ENCODE measurements at regions not wholly inside any gene's neighbourhood (a gene's known extent, or its start where the extent isn't known, plus 50 kb on each side); places are given as distances from the start of the nearest gene placed in this dataset.

- Histone ChIP-seq H3K27me3 (no peaks in the 10 kb centered on the region), H3K9me3 (no peaks in the 10 kb centered on the region), H3K4me3 (ENCODE audit: low read depth, low read length) (no peak overlapping the region), H3K36me3 (no peaks in the 10 kb centered on the region), H3K4me1 (no peaks in the 10 kb centered on the region)
- DNase-seq = no peak
- TF ChIP-seq, protein P1, sequence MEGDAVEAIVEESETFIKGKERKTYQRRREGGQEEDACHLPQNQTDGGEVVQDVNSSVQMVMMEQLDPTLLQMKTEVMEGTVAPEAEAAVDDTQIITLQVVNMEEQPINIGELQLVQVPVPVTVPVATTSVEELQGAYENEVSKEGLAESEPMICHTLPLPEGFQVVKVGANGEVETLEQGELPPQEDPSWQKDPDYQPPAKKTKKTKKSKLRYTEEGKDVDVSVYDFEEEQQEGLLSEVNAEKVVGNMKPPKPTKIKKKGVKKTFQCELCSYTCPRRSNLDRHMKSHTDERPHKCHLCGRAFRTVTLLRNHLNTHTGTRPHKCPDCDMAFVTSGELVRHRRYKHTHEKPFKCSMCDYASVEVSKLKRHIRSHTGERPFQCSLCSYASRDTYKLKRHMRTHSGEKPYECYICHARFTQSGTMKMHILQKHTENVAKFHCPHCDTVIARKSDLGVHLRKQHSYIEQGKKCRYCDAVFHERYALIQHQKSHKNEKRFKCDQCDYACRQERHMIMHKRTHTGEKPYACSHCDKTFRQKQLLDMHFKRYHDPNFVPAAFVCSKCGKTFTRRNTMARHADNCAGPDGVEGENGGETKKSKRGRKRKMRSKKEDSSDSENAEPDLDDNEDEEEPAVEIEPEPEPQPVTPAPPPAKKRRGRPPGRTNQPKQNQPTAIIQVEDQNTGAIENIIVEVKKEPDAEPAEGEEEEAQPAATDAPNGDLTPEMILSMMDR (IDR thresholded peaks at IDR 0.05; ENCODE audit: low read depth, low read length) = no peak
Measured at GRCh38 chr7:41476460-41476803, 226.5 kb downstream of the INHBA start.

DNA sequence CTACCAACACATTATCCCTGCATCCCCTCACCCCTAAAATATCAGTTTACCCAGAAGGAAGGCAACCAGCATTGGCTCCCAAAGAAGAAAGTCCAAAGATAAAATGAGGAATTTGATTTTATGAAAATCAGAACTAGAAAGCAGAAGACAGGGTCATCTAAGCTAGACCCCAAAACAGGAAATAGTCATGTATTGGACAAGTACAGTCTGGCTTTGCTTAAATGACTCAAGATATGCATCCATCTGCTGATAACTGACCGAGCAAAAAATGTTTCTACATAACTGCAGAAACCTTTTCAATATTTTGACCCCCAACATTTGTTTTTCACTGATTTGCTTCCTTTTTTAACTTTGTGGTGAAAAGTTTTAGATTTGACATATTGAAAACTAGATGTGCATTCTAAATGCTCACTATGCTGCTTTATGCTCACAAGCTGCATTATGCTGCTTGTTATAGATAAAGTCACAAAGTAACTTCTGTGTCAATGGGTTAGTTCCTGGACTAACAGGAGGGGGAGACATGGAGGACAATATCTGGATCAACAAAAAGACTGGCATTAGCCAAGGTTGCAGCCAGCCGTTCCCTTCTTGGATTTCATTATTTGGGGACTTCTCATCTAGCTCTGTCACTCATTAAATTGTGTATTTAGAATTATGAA is 227.0 kb downstream of the INHBA start:
- H3K9me3 ChIP-seq = no peaks in the 10 kb centered on the region
- H3K36me3 ChIP-seq = no peaks in the 10 kb centered on the region
- DNase-seq = no peak
- no peaks in the 10 kb centered on the region for H3K27me3 ChIP-seq
- H3K4me1 ChIP-seq = no peaks in the 10 kb centered on the region
- no peak overlapping the region for H3K4me3 ChIP-seq (ENCODE audit: low read depth, low read length)
- TF ChIP-seq, protein P1 (IDR thresholded peaks at IDR 0.05; ENCODE audit: low read depth, low read length) = no peak

DNA sequence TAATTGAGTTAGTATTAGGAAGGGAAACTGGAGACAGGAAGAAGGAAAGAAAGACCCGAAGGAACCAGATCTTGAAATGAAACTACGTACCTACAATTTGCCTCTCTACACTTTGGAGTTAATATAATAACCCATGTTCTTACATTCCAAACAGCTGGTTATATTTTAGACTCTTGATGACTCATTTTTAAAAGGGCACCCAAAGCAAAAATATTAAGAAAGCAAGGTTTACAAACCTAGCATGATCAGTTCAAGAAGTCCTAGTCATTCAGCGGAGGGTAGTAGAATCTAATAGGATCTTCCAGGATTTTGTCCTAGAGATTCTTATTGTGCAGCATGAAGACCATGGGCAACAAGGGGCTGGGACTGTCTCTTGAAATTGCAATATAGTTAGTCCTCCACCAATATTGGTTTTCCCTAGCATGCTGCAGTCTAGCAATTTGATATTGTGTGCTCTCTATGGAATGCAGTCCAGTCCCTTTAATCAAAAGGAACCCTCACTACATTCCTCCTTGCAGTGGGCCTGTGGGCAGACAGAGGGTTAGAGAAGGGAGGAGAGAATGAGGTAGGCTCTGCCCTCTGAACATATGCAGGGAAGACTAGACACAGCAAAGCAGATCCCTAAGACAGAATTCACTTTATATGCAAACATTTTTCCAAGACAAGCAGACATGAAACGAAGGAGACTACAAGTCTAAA is 230.3 kb downstream of the INHBA start:
- H3K36me3 ChIP-seq = no peaks in the 10 kb centered on the region
- H3K4me3 ChIP-seq (ENCODE audit: low read depth, low read length) = no peak overlapping the region
- no peak for DNase-seq
- H3K27me3 ChIP-seq = no peaks in the 10 kb centered on the region
- H3K4me1 ChIP-seq = no peaks in the 10 kb centered on the region
- H3K9me3 ChIP-seq = no peaks in the 10 kb centered on the region
- TF ChIP-seq, protein P1 (IDR thresholded peaks at IDR 0.05; ENCODE audit: low read depth, low read length) = no peak

DNA sequence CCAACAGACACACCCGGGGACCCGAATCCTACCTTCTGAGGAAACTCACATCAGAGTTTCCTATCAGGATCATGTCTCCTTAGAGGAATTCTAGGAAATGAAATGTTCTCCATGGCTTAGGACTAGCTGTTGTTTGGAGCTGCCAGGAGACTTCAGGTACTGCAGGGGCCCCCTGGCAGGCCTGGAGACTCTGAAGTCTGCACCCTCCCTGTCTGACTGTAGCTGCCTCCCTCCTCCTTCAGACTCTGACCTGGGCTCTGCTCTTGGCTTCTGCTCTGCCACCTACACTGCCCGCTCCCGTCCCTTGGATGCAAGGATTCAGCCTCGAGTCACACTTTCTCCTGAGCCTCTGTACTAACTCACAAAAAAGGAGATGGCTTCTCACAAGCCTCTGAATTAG is 232.8 kb downstream of the INHBA start:
- TF ChIP-seq, protein P1 (IDR thresholded peaks at IDR 0.05; ENCODE audit: low read depth, low read length) = no peak
- H3K36me3 ChIP-seq = no peaks in the 10 kb centered on the region
- H3K4me1 ChIP-seq = no peaks in the 10 kb centered on the region
- no peak for DNase-seq
- H3K4me3 ChIP-seq (ENCODE audit: low read depth, low read length) = no peak overlapping the region
- H3K27me3 ChIP-seq = no peaks in the 10 kb centered on the region
- no peaks in the 10 kb centered on the region for H3K9me3 ChIP-seq

- Histone ChIP-seq H3K4me1 (no peaks in the 10 kb centered on the region), H3K4me3 (ENCODE audit: low read depth, low read length) (no peak overlapping the region), H3K27me3 (no peaks in the 10 kb centered on the region), H3K9me3 (no peaks in the 10 kb centered on the region), H3K36me3 (no peaks in the 10 kb centered on the region)
- TF ChIP-seq, protein P1 (IDR thresholded peaks at IDR 0.05; ENCODE audit: low read depth, low read length) = no peak
- DNase-seq = no peak
Measured at GRCh38 chr7:41467596-41467995, 235.3 kb downstream of the INHBA start.

DNA sequence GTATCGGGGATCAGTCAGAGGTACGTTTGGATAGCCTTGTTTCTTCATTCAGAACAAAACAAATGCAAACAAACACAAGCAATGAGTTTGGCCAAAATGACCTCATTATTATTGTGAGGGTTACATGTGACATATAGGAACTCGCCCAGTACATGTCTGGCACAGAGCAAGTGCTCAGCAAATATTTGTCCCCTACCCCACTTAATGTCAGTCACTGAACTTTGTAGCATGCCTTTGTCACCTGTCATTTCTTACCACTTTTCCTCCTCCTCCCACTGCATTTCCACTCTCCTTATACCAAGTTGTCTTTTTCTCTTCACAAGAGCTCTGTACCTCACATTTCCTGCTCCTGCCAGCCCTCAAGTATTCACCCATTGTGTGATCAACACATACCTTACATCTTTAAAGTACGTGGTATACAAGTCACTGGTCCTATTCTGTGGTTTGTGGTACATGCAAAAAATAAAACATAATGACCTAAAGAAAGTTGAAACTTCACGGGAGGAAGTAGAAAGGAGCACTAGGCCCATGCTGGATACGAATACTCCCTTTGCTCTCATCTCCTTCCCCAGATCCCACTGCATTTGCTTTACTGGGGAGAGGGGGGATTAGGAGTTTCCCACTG is 236.0 kb downstream of the INHBA start:
- TF ChIP-seq, protein P1 (IDR thresholded peaks at IDR 0.05; ENCODE audit: low read depth, low read length) = no peak
- Histone ChIP-seq H3K9me3 (no peaks in the 10 kb centered on the region), H3K4me1 (no peaks in the 10 kb centered on the region), H3K36me3 (no peaks in the 10 kb centered on the region), H3K27me3 (no peaks in the 10 kb centered on the region), H3K4me3 (ENCODE audit: low read depth, low read length) (no peak overlapping the region)
- no peak for DNase-seq
